ENCODE measurements at regions not wholly inside any gene's neighbourhood (a gene's known extent, or its start where the extent isn't known, plus 50 kb on each side); places are given as distances from the start of the nearest gene placed in this dataset.

GRCh38 chr12:107347261-107347660, 253.9 kb upstream of the CRY1 start:
- no peak overlapping the region for H4K8ac ChIP-seq (ENCODE audit: extremely low read depth, insufficient read depth, low read length)
- 0 out of 4 replicates have a peak, but pooled peaks cover 0 to 3% of the 10 kb centered on the region in 2 experiments for H3K9me3 ChIP-seq (ENCODE audit: insufficient read depth in 2 of 2, low read depth in 1 of 2, low read length in 1 of 2)
- H3K79me1 ChIP-seq (ENCODE audit: low read depth, low read length), result no peaks in the 10 kb centered on the region
- H3K9ac ChIP-seq (replicated peaks in 1 of 4; ENCODE audit: extremely low read depth in 1 of 4, low read depth in 3 of 4, low read length in 3 of 4), result no peak overlapping the region
- H3K23ac ChIP-seq (ENCODE audit: insufficient read length), result no peak overlapping the region
- H3K79me2 ChIP-seq (ENCODE audit: control insufficient read depth in 1 of 2, insufficient read depth in 2 of 2, low read length in 2 of 2), result no peaks in the 10 kb centered on the region
- whole genome bisulfite sequencing, 2 experiments (ENCODE audit: extremely low coverage in 1 of 2, insufficient coverage in 1 of 2, insufficient read length in 1 of 2, insufficient replicate concordance in 2 of 2, low coverage in 1 of 2, low lambda C conversion rate in 2 of 2, missing lambda C conversion rate in 1 of 2), result 97% methylated on average over 3 of the region's 3 CpGs; no CpG with 5 or more reads in 1 of the 2 experiments
- ChIA-PET POLR2A (ENCODE audit: partially characterized antibody) (no interaction called here), CTCF (ENCODE audit: partially characterized antibody) (no interaction called here)
- no peak overlapping the region for H3K4me3 ChIP-seq (ENCODE audit: extremely low read depth in 1 of 4, insufficient read depth in 2 of 4, low read depth in 3 of 4, low read length in 4 of 4)
- H3K36me3 ChIP-seq (ENCODE audit: control insufficient read depth in 2 of 4, insufficient read depth in 4 of 4, low read length in 3 of 4), result no peaks in the 10 kb centered on the region
- H3K56ac ChIP-seq (replicated peaks; ENCODE audit: insufficient read length, low read depth, low read length), result no peak overlapping the region
- H3K14ac ChIP-seq (ENCODE audit: insufficient read length), result no peak overlapping the region
- H3K23me2 ChIP-seq (ENCODE audit: low read depth, low read length), result no peaks in the 10 kb centered on the region
- H3K18ac ChIP-seq (ENCODE audit: extremely low read depth, low read length), result no peak overlapping the region
- H2AK5ac ChIP-seq (ENCODE audit: low read depth, low read length), result no peak overlapping the region
- no peaks in the 10 kb centered on the region for H4K20me1 ChIP-seq (replicated peaks in 1 of 2; ENCODE audit: control insufficient read depth in 1 of 2, insufficient read depth in 2 of 2, low read length in 2 of 2)
- no peaks in the 10 kb centered on the region for H3K27me3 ChIP-seq (replicated peaks in 1 of 4; ENCODE audit: control insufficient read depth in 3 of 4, extremely low read depth in 1 of 4, insufficient read depth in 3 of 4, low read length in 3 of 4)
- FAIRE-seq (no peak), DNase-seq (ENCODE audit: low read depth in 1 of 2, low spot score in 2 of 2) (no peak)
- no peak overlapping the region for H2BK120ac ChIP-seq (replicated peaks; ENCODE audit: low read depth, low read length)
- no peak overlapping the region for H3K4me2 ChIP-seq (ENCODE audit: insufficient read depth in 1 of 2, low read depth in 2 of 2, low read length in 2 of 2)
- no peak overlapping the region for H2AFZ ChIP-seq (ENCODE audit: low read length)
- H4K91ac ChIP-seq (replicated peaks; ENCODE audit: insufficient read length, low read length), result no peak overlapping the region
- no peaks in the 10 kb centered on the region for H3K4me1 ChIP-seq (replicated peaks in 1 of 4; ENCODE audit: control insufficient read depth in 3 of 4, insufficient read depth in 4 of 4, low read length in 3 of 4)
- H2BK15ac ChIP-seq (ENCODE audit: low read length), result no peak overlapping the region
- H3K4ac ChIP-seq (replicated peaks; ENCODE audit: insufficient read length, low read depth, low read length), result no peak overlapping the region
- H3K27ac ChIP-seq (ENCODE audit: low read depth, low read length), result no peak overlapping the region
- no peak overlapping the region for H2BK5ac ChIP-seq (ENCODE audit: low read depth, low read length)
- no peak overlapping the region for H2BK12ac ChIP-seq (ENCODE audit: low read depth, low read length)
- H2BK20ac ChIP-seq (ENCODE audit: low read length), result no peak overlapping the region
- H4K5ac ChIP-seq (ENCODE audit: insufficient read length, low read depth, low read length), result no peak overlapping the region
- TF ChIP-seq CHD7 (IDR thresholded peaks at IDR 0.05; ENCODE audit: insufficient replicate concordance, low read length), result no peak

All from H1 (cell line).